ENCODE measurements at regions not wholly inside any gene's neighbourhood (a gene's known extent, or its start where the extent isn't known, plus 50 kb on each side); places are given as distances from the start of the nearest gene placed in this dataset.

- TF ChIP-seq POLR2A (IDR thresholded peaks at IDR 0.05; ENCODE audit: low read depth, low read length) (no peak), CHD1 (IDR thresholded peaks at IDR 0.05; ENCODE audit: low read depth, low read length) (no peak), CTCF (conservative IDR thresholded peaks at IDR 0.05; ENCODE audit: low read depth, low read length) (no peak)
- TF ChIP-seq, protein P1, sequence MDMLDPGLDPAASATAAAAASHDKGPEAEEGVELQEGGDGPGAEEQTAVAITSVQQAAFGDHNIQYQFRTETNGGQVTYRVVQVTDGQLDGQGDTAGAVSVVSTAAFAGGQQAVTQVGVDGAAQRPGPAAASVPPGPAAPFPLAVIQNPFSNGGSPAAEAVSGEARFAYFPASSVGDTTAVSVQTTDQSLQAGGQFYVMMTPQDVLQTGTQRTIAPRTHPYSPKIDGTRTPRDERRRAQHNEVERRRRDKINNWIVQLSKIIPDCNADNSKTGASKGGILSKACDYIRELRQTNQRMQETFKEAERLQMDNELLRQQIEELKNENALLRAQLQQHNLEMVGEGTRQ (IDR thresholded peaks at IDR 0.05; ENCODE audit: low read depth, low read length): no peak
Observed at GRCh38 chr14:42198010-42198409, 591.3 kb downstream of the LRFN5 start.
